K562 (cell line): ENCODE measurements at regions not wholly inside any gene's neighbourhood (a gene's known extent, or its start where the extent isn't known, plus 50 kb on each side); places are given as distances from the start of the nearest gene placed in this dataset.

Experiments
- BDP1 ChIP-seq: IDR thresholded peaks from 3 replicates; pipeline ENCODE4 v1.6.1; 2011; ENCODE audit not compliant: insufficient read length, insufficient read depth
- EP300 ChIP-seq: IDR thresholded peaks from 2 replicates; pipeline ENCODE4 v1.6.1; 2012; ENCODE audit warnings: low read length, improper control_type of control experiment
- JUND ChIP-seq, 2 experiments: IDR thresholded peaks; 2 replicates in 1 of 2; 3 replicates in 1 of 2; pipeline ENCODE4 v1.6.1; 2011; ENCODE audit warnings: borderline replicate concordance in 2 of 2, low read depth in 2 of 2, low read length in 2 of 2, improper control_type of control experiment in 1 of 2, missing biosample characterization in 1 of 2, missing genetic modification characterization in 1 of 2, missing genetic modification reagents in 1 of 2
- MAZ ChIP-seq, 2 experiments: fragments of 450-650 bp in 1 of 2; sonication (generic) in 1 of 2; formaldehyde crosslinking; IDR thresholded peaks in 1 of 2; conservative IDR thresholded peaks in 1 of 2; 2 replicates each; pipeline versions ENCODE4 v1.4.0 to v1.5.0; 2020; ENCODE audit warnings: mild to moderate bottlenecking in 1 of 2, missing genetic modification reagents in 1 of 2
- PTBP1 ChIP-seq: fragments of 200-400 bp; formaldehyde crosslinking; IDR thresholded peaks from 2 replicates; pipeline ENCODE4 v1.6.1; 2017; ENCODE audit warnings: low read depth, low read length
- TCF7L2 ChIP-seq: fragments of 150-350 bp; IDR thresholded peaks from 2 replicates; pipeline ENCODE4 v1.6.1; 2016; ENCODE audit warnings: low read depth, mild to moderate bottlenecking, low read length, moderate library complexity
- YY1 ChIP-seq, 3 experiments: IDR thresholded peaks; 2 replicates each; pipeline ENCODE4 v1.6.1; 2011; ENCODE audit warnings: low read length in 2 of 3, mild to moderate bottlenecking in 2 of 3, moderate library complexity in 2 of 3, borderline replicate concordance in 1 of 3, control low read depth in 1 of 3, low read depth in 1 of 3; ENCODE audit not compliant: insufficient read depth in 3 of 3, insufficient replicate concordance in 2 of 3, control insufficient read depth in 1 of 3, insufficient read length in 1 of 3; ENCODE audit errors: extremely low read depth in 1 of 3

DNA sequence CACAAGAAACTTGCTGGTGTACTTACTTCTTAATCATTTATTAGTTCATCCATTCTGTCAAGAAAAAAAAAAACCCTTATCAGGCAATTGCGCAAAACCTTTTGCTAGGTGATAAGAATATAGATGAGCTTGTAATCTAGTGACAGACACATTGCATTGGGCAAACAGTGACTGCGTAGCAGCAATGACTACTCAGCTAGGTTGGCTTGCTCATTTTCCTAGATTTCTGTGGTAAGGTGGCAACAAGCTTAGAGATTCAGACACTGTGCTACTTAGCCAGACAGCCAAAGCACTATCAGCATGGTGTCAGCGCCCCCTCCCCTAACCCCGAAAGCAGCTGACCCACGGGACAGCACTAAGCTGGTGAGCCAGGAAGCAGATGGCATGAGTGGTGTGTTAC, 203.1 kb downstream of the BARHL2 start:
- TF ChIP-seq EP300 (no peak), TCF7L2 (no peak), YY1 (IDR thresholded peaks at IDR 0.05; ENCODE audit: borderline replicate concordance in 1 of 3, control insufficient read depth in 1 of 3, extremely low read depth in 1 of 3, insufficient read depth in 3 of 3, insufficient read length in 1 of 3, insufficient replicate concordance in 2 of 3, low read depth in 1 of 3, low read length in 2 of 3) (no peak), MAZ (CRISPR knock-in tag; conservative IDR thresholded peaks at IDR 0.05 in 1 of 2, IDR thresholded peaks at IDR 0.05 in 1 of 2) (no peak), JUND (IDR thresholded peaks at IDR 0.05; ENCODE audit: borderline replicate concordance, low read depth, low read length) (no peak), JUND (tag; IDR thresholded peaks at IDR 0.05; ENCODE audit: borderline replicate concordance, low read depth, low read length) (no peak), BDP1 (no peak), PTBP1 (no peak)
